ENCODE measurements at regions not wholly inside any gene's neighbourhood (a gene's known extent, or its start where the extent isn't known, plus 50 kb on each side); places are given as distances from the start of the nearest gene placed in this dataset.

DNA sequence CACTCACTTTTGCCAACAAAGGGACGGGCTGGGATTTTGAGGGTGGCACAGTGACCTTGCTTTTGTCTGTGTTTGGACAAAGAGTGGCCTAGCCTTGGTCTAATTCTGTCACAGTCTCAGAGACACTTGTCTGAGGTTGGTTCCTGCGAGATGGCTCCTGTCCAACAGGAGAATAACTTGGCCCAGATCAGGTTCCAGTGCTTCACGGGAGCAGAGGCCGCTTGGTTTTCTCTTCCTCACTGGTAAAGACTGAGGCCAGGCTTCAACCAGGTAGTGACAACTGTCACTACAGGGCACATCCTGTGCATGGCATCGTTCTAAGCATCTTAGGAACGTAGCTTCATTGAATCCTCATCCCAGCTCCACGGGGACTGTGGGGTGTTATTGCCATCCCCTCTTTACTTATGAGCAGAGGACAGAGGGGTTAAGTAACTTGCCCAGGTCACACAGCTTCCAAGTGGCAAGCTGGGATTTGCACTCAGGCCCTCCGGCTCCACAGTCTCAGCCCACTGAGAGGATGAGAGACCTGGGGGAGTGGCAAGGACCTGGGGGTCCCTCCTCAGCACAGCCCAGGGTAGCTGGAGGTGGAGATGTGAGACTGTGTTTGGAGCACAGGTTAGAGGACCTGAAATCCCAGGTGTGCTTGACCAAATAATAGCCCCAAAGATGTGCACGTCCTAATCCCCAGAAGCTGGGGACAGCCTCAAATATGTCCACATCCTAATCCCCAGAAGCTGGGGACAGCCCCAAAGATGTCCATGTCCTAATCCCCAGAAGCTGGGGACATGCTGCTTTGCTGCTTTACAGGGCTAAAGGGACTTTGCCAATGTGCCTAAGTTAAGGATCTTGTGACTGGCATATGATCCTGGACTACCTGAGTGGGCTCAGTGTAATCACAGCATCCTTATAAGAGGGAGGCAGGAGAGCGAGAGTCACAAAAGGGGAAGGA, 179.2 kb upstream of the RTL1 start:
- TF ChIP-seq, protein P1, sequence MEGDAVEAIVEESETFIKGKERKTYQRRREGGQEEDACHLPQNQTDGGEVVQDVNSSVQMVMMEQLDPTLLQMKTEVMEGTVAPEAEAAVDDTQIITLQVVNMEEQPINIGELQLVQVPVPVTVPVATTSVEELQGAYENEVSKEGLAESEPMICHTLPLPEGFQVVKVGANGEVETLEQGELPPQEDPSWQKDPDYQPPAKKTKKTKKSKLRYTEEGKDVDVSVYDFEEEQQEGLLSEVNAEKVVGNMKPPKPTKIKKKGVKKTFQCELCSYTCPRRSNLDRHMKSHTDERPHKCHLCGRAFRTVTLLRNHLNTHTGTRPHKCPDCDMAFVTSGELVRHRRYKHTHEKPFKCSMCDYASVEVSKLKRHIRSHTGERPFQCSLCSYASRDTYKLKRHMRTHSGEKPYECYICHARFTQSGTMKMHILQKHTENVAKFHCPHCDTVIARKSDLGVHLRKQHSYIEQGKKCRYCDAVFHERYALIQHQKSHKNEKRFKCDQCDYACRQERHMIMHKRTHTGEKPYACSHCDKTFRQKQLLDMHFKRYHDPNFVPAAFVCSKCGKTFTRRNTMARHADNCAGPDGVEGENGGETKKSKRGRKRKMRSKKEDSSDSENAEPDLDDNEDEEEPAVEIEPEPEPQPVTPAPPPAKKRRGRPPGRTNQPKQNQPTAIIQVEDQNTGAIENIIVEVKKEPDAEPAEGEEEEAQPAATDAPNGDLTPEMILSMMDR (IDR thresholded peaks at IDR 0.05) = no peak
- no peak for TF ChIP-seq POLR2A (IDR thresholded peaks at IDR 0.05)

Measured in right lobe of liver (tissue), 4 donors.